ENCODE measurements at regions not wholly inside any gene's neighbourhood (a gene's known extent, or its start where the extent isn't known, plus 50 kb on each side); places are given as distances from the start of the nearest gene placed in this dataset.

- peaks cover 23% of the 10 kb centered on the region for H3K4me1 ChIP-seq (ENCODE audit: control insufficient read depth, insufficient read depth, low read length, unreplicated experiment)
- no peaks in the 10 kb centered on the region for H3K36me3 ChIP-seq (ENCODE audit: insufficient read depth, low read length)
- no peak overlapping the region for H2AFZ ChIP-seq (ENCODE audit: low read length, unreplicated experiment)
- peak overlapping the region; percentile 44; the same call in 1 of the 2 replicates for H3K4me3 ChIP-seq (ENCODE audit: low read depth, low read length)
- no peak overlapping the region for H3K27ac ChIP-seq (ENCODE audit: low read depth, low read length)
- H3K79me2 ChIP-seq (ENCODE audit: control insufficient read depth, insufficient read depth, low read length, unreplicated experiment): no peaks in the 10 kb centered on the region
- H3K27me3 ChIP-seq (ENCODE audit: insufficient read depth, low read length): peaks cover 74% of the 10 kb centered on the region
These were observed 73.0 kb upstream of the LEP start for GRCh38 chr7:128167791-128168666.

GRCh38 chr7:128168667-128169210, 72.3 kb upstream of the LEP start:
- Histone ChIP-seq H3K79me2 (ENCODE audit: control insufficient read depth, insufficient read depth, low read length, unreplicated experiment) (no peaks in the 10 kb centered on the region), H3K27ac (ENCODE audit: low read depth, low read length) (no peak overlapping the region), H3K36me3 (ENCODE audit: insufficient read depth, low read length) (no peaks in the 10 kb centered on the region), H3K27me3 (ENCODE audit: insufficient read depth, low read length) (peaks cover 77% of the 10 kb centered on the region), H3K4me1 (ENCODE audit: control insufficient read depth, insufficient read depth, low read length, unreplicated experiment) (peaks cover 20% of the 10 kb centered on the region), H2AFZ (ENCODE audit: low read length, unreplicated experiment) (no peak overlapping the region), H3K4me3 (ENCODE audit: low read depth, low read length) (no peak overlapping the region)

- H3K27ac ChIP-seq (ENCODE audit: low read depth, low read length): no peak overlapping the region
- peaks cover 93% of the 10 kb centered on the region for H3K27me3 ChIP-seq (ENCODE audit: insufficient read depth, low read length)
- peaks cover 5% of the 10 kb centered on the region for H3K4me1 ChIP-seq (ENCODE audit: control insufficient read depth, insufficient read depth, low read length, unreplicated experiment)
- no peaks in the 10 kb centered on the region for H3K36me3 ChIP-seq (ENCODE audit: insufficient read depth, low read length)
- H3K79me2 ChIP-seq (ENCODE audit: control insufficient read depth, insufficient read depth, low read length, unreplicated experiment): no peaks in the 10 kb centered on the region
- no peak overlapping the region for H2AFZ ChIP-seq (ENCODE audit: low read length, unreplicated experiment)
- no peak overlapping the region for H3K4me3 ChIP-seq (ENCODE audit: low read depth, low read length)
These were observed 70.6 kb upstream of the LEP start for GRCh38 chr7:128170461-128170860.

GRCh38 chr7:128171342-128171918, 69.6 kb upstream of the LEP start:
- no peak overlapping the region for H2AFZ ChIP-seq (ENCODE audit: low read length, unreplicated experiment)
- peaks cover 5% of the 10 kb centered on the region for H3K4me1 ChIP-seq (ENCODE audit: control insufficient read depth, insufficient read depth, low read length, unreplicated experiment)
- H3K36me3 ChIP-seq (ENCODE audit: insufficient read depth, low read length): no peaks in the 10 kb centered on the region
- H3K4me3 ChIP-seq (ENCODE audit: low read depth, low read length): no peak overlapping the region
- H3K79me2 ChIP-seq (ENCODE audit: control insufficient read depth, insufficient read depth, low read length, unreplicated experiment): no peaks in the 10 kb centered on the region
- H3K27me3 ChIP-seq (ENCODE audit: insufficient read depth, low read length): peaks cover 88% of the 10 kb centered on the region
- no peak overlapping the region for H3K27ac ChIP-seq (ENCODE audit: low read depth, low read length)

- Histone ChIP-seq H3K79me2 (ENCODE audit: control insufficient read depth, insufficient read depth, low read length, unreplicated experiment) (no peaks in the 10 kb centered on the region), H3K4me1 (ENCODE audit: control insufficient read depth, insufficient read depth, low read length, unreplicated experiment) (peaks cover 2% of the 10 kb centered on the region), H3K27me3 (ENCODE audit: insufficient read depth, low read length) (peaks cover 88% of the 10 kb centered on the region), H3K27ac (ENCODE audit: low read depth, low read length) (no peak overlapping the region), H3K36me3 (ENCODE audit: insufficient read depth, low read length) (no peaks in the 10 kb centered on the region), H3K4me3 (ENCODE audit: low read depth, low read length) (no peak overlapping the region), H2AFZ (ENCODE audit: low read length, unreplicated experiment) (no peak overlapping the region)
These were observed 68.9 kb upstream of the LEP start for GRCh38 chr7:128172151-128172550.

GRCh38 chr7:128172963-128173362, 68.1 kb upstream of the LEP start:
- Histone ChIP-seq H3K27ac (ENCODE audit: low read depth, low read length) (no peak overlapping the region), H3K27me3 (ENCODE audit: insufficient read depth, low read length) (peaks cover 87% of the 10 kb centered on the region), H3K36me3 (ENCODE audit: insufficient read depth, low read length) (no peaks in the 10 kb centered on the region), H2AFZ (ENCODE audit: low read length, unreplicated experiment) (no peak overlapping the region), H3K4me3 (ENCODE audit: low read depth, low read length) (no peak overlapping the region), H3K4me1 (ENCODE audit: control insufficient read depth, insufficient read depth, low read length, unreplicated experiment) (no peaks in the 10 kb centered on the region), H3K79me2 (ENCODE audit: control insufficient read depth, insufficient read depth, low read length, unreplicated experiment) (no peaks in the 10 kb centered on the region)

GRCh38 chr7:128174386-128174785, 66.7 kb upstream of the LEP start:
- Histone ChIP-seq H3K4me1 (ENCODE audit: control insufficient read depth, insufficient read depth, low read length, unreplicated experiment) (no peaks in the 10 kb centered on the region), H3K27ac (ENCODE audit: low read depth, low read length) (no peak overlapping the region), H3K4me3 (ENCODE audit: low read depth, low read length) (no peak overlapping the region), H3K36me3 (ENCODE audit: insufficient read depth, low read length) (no peaks in the 10 kb centered on the region), H3K27me3 (ENCODE audit: insufficient read depth, low read length) (peaks cover 86% of the 10 kb centered on the region), H3K79me2 (ENCODE audit: control insufficient read depth, insufficient read depth, low read length, unreplicated experiment) (no peaks in the 10 kb centered on the region), H2AFZ (ENCODE audit: low read length, unreplicated experiment) (no peak overlapping the region)

GRCh38 chr7:128176696-128177095, 64.4 kb upstream of the LEP start:
- H3K4me3 ChIP-seq (ENCODE audit: low read depth, low read length): no peak overlapping the region
- H3K4me1 ChIP-seq (ENCODE audit: control insufficient read depth, insufficient read depth, low read length, unreplicated experiment): no peaks in the 10 kb centered on the region
- H3K27me3 ChIP-seq (ENCODE audit: insufficient read depth, low read length): peaks cover 86% of the 10 kb centered on the region
- no peaks in the 10 kb centered on the region for H3K79me2 ChIP-seq (ENCODE audit: control insufficient read depth, insufficient read depth, low read length, unreplicated experiment)
- no peaks in the 10 kb centered on the region for H3K36me3 ChIP-seq (ENCODE audit: insufficient read depth, low read length)
- H3K27ac ChIP-seq (ENCODE audit: low read depth, low read length): no peak overlapping the region
- no peak overlapping the region for H2AFZ ChIP-seq (ENCODE audit: low read length, unreplicated experiment)

GRCh38 chr7:128177768-128178550, 63.1 kb upstream of the LEP start:
- Histone ChIP-seq H3K4me1 (ENCODE audit: control insufficient read depth, insufficient read depth, low read length, unreplicated experiment) (no peaks in the 10 kb centered on the region), H3K79me2 (ENCODE audit: control insufficient read depth, insufficient read depth, low read length, unreplicated experiment) (no peaks in the 10 kb centered on the region), H3K36me3 (ENCODE audit: insufficient read depth, low read length) (no peaks in the 10 kb centered on the region), H3K4me3 (ENCODE audit: low read depth, low read length) (no peak overlapping the region), H2AFZ (ENCODE audit: low read length, unreplicated experiment) (no peak overlapping the region), H3K27me3 (ENCODE audit: insufficient read depth, low read length) (peaks cover 86% of the 10 kb centered on the region), H3K27ac (ENCODE audit: low read depth, low read length) (no peak overlapping the region)

- peaks cover 82% of the 10 kb centered on the region for H3K27me3 ChIP-seq (ENCODE audit: insufficient read depth, low read length)
- H3K4me3 ChIP-seq (ENCODE audit: low read depth, low read length): no peak overlapping the region
- no peak overlapping the region for H3K27ac ChIP-seq (ENCODE audit: low read depth, low read length)
- no peaks in the 10 kb centered on the region for H3K36me3 ChIP-seq (ENCODE audit: insufficient read depth, low read length)
- no peak overlapping the region for H2AFZ ChIP-seq (ENCODE audit: low read length, unreplicated experiment)
- no peaks in the 10 kb centered on the region for H3K4me1 ChIP-seq (ENCODE audit: control insufficient read depth, insufficient read depth, low read length, unreplicated experiment)
- no peaks in the 10 kb centered on the region for H3K79me2 ChIP-seq (ENCODE audit: control insufficient read depth, insufficient read depth, low read length, unreplicated experiment)
These were observed 62.5 kb upstream of the LEP start for GRCh38 chr7:128178611-128179010.
